ENCODE measurements at regions not wholly inside any gene's neighbourhood (a gene's known extent, or its start where the extent isn't known, plus 50 kb on each side); places are given as distances from the start of the nearest gene placed in this dataset.

GRCh38 chr6:50963952-50964351 is 145.3 kb downstream of the TFAP2B start:
- TF ChIP-seq, protein P1, sequence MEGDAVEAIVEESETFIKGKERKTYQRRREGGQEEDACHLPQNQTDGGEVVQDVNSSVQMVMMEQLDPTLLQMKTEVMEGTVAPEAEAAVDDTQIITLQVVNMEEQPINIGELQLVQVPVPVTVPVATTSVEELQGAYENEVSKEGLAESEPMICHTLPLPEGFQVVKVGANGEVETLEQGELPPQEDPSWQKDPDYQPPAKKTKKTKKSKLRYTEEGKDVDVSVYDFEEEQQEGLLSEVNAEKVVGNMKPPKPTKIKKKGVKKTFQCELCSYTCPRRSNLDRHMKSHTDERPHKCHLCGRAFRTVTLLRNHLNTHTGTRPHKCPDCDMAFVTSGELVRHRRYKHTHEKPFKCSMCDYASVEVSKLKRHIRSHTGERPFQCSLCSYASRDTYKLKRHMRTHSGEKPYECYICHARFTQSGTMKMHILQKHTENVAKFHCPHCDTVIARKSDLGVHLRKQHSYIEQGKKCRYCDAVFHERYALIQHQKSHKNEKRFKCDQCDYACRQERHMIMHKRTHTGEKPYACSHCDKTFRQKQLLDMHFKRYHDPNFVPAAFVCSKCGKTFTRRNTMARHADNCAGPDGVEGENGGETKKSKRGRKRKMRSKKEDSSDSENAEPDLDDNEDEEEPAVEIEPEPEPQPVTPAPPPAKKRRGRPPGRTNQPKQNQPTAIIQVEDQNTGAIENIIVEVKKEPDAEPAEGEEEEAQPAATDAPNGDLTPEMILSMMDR (IDR thresholded peaks at IDR 0.05), result no peak
- TF ChIP-seq POLR2A (IDR thresholded peaks at IDR 0.05), result no peak
- no peak for TF ChIP-seq POLR2AphosphoS5 (IDR thresholded peaks at IDR 0.05)

All from prostate gland (tissue), 2 donors.